Fibroblast of pulmonary artery (primary cell): ENCODE measurements at regions not wholly inside any gene's neighbourhood (a gene's known extent, or its start where the extent isn't known, plus 50 kb on each side); places are given as distances from the start of the nearest gene placed in this dataset.

Experiments used
- DNase-seq: peaks from one replicate; pipeline ENCODE4 v3.0.0-alpha.2; 2010; ENCODE audit warnings: low read depth
- H3K4me3 ChIP-seq: replicated peaks from 2 replicates; pipeline ENCODE4 v1.5.1; 2011; ENCODE audit warnings: low read depth, mild to moderate bottlenecking, control low read depth, low read length, moderate library complexity
- CTCF ChIP-seq: IDR thresholded peaks from 2 replicates; pipeline ENCODE4 v1.5.1; 2011; ENCODE audit warnings: mild to moderate bottlenecking, control low read depth, low read length, inconsistent platforms; ENCODE audit errors: missing control alignments

- no peak for DNase-seq
- H3K4me3 ChIP-seq = no peak overlapping the region
- no peak for TF ChIP-seq CTCF
Measured at GRCh38 chr20:50274570-50275430, 84.2 kb downstream of the CEBPB start.

DNA sequence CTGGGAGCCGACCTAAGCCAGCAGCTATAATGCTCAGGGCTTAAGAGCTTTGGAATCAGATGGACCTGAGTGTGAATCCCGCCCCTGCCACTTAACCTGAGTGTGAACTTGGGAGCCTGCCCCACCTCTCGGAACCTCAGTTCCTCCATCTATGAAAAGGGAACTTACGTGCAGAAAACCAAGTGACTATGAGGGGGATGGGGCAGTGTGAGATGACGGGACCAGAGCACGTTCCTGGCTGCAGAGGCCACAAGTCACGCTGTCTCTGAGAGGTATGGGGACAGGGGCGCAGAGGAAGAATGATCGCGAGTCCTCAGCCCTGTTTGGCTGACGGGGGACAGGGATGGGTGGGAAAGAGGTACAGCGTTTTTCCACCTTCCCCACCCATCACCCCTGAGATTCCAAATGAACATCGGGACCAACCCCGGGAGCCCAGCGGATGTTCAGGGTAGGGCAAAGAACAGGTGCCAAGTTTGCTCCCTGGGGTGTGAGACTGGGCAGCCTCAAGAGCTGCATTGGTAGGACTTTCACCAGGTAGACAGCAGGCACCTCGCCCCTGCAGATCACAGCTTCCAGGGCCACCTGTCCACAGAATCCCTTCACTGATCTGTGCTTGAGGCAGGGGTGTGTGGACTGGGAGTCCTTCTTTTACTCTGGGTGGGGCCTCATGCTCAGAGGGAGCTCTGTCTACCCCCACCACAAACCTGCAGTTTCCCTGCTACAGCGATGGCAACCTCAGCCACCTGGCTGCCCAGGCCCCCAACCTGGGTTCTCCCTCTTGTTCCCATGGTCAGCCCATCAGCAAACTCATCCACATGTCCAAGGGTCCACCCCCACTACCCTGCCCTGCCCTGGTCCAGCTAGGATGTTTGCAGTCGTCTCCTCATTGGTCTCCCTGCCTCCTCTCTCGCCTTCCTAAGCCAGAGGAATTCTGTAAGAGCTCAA is 85.8 kb downstream of the CEBPB start:
- no peak for TF ChIP-seq CTCF
- no peak overlapping the region for H3K4me3 ChIP-seq
- no peak for DNase-seq

GRCh38 chr20:50277064-50277415 is 86.4 kb downstream of the CEBPB start:
- no peak overlapping the region for H3K4me3 ChIP-seq
- no peak for DNase-seq
- TF ChIP-seq CTCF = no peak

- no peak for TF ChIP-seq CTCF
- no peak for DNase-seq
- H3K4me3 ChIP-seq = no peak overlapping the region
Measured at GRCh38 chr20:50277460-50278376, 87.1 kb downstream of the CEBPB start.

GRCh38 chr20:50278377-50278683 is 87.7 kb downstream of the CEBPB start:
- no peak for TF ChIP-seq CTCF
- no peak for DNase-seq
- no peak overlapping the region for H3K4me3 ChIP-seq

DNA sequence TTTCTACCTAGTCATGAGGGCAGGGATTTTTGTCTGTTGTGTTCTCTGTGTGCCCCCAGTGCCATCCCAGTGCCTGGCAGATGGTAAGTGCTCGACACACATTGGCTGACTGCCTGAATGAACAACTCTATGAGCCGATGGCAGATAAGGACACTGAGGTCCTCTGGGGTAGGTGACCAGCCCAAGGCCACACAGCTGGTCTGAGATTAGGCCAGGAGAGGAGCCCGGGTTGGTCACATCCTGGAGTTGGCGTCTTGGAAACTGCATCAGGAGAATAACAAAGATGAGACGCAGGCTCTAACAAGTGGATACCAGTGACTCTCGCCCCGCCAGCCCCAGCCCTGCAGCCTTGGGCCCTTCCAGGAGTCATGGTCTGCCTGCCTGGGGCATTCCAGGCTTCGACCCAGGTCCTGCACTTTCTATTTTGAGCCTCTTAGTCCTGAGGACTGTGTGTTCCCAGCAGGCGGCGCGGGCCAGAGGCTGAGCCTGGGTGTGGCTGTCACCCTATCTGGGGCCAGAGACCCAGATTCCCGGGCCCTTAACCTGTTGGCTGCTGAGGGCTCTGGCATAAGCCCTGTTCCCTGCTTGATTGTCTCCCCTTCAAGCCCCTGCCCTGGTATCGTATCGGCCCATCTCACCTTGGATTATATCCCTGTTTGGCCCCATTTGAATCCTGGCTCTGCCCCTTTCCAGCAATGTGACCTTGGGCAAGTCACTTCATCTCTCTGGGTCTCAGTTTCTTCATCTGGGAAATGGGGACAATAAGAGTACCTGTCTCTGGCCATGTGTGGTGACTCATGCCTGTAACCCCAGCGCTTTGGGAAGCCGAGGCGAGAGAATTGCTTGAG is 88.3 kb downstream of the CEBPB start:
- H3K4me3 ChIP-seq = no peak overlapping the region
- DNase-seq = peak; percentile 14
- no peak for TF ChIP-seq CTCF
